HCT116 (cell line): ENCODE measurements at regions not wholly inside any gene's neighbourhood (a gene's known extent, or its start where the extent isn't known, plus 50 kb on each side); places are given as distances from the start of the nearest gene placed in this dataset.

ENCODE experiments used
- ATAC-seq: fragments of 200-7000 bp; cut with Tn5 transposase; 2 replicates; pipeline ENCODE4 v1.9.1; 2020; ENCODE audit warnings: mild to moderate bottlenecking, moderate library complexity
- BruUV-seq: library from RNA; stranded (reverse); fragments of 400-500 nt; replicated peaks from 2 replicates; lab custom pipeline; 2021; lab: Mats Ljungman, UMichigan
- CTCF ChIA-PET: fragments of 300-600 bp; sonication (Branson Sonifier 250); formaldehyde crosslinking; loops from one replicate; lab custom pipeline; 2021; ENCODE audit warnings: antibody characterized with exemption; lab: Charles Lee
- POLR2A ChIA-PET: fragments of 300-600, 350-600 bp; sonication (Branson Sonifier 250); formaldehyde crosslinking; loops from one replicate; lab custom pipeline; 2021; ENCODE audit warnings: antibody characterized with exemption; lab: Charles Lee
- RAD21 ChIA-PET, 2 experiments: fragments of 300-600 bp; sonication (Branson Sonifier 250); formaldehyde crosslinking; loops; one replicate each; lab custom pipeline; 2023; ENCODE audit warnings: low total read pairs in 2 of 2; ENCODE audit not compliant: uncharacterized antibody in 2 of 2, unreplicated experiment in 2 of 2, low non-redundant PET in 1 of 2; lab: Charles Lee
- DNase-seq: peaks from one replicate; pipeline ENCODE4 v3.0.0-alpha.2; 2010; ENCODE audit warnings: low read depth, low spot score
- H2AFZ ChIP-seq: fragments of 200-600 bp; shearing (Covaris generic), sonication (generic); 2 replicates; pipeline ENCODE4 v1.6.1; 2017; ENCODE audit warnings: low read depth, mixed run types, mixed read lengths, antibody characterized with exemption, low read length; ENCODE audit not compliant: poor library complexity, severe bottlenecking
- H3K27ac ChIP-seq: 2 replicates; pipeline ENCODE4 v1.5.1; 2012; ENCODE audit warnings: low read depth, low read length
- H3K27me3 ChIP-seq: fragments of 200-600 bp; sonication (generic); 2 replicates; pipeline ENCODE4 v1.6.1; 2016; ENCODE audit warnings: mixed run types, low read length, mixed read lengths; ENCODE audit not compliant: insufficient read depth
- H3K36me3 ChIP-seq, 2 experiments: fragments of 200-500 bp in 1 of 2; fragments of 200-600 bp in 1 of 2; sonication (Bioruptor generic) in 1 of 2; sonication (generic) in 1 of 2; 2 replicates each; pipeline versions ENCODE4 v1.5.1 to v1.6.1; 2014 to 2016; ENCODE audit warnings: low read length in 2 of 2, inconsistent platforms in 1 of 2, mixed read lengths in 1 of 2, mixed run types in 1 of 2; ENCODE audit not compliant: insufficient read depth in 2 of 2, control insufficient read depth in 1 of 2
- H3K4me1 ChIP-seq, 2 experiments: fragments of 200-600 bp in 1 of 2; sonication (generic) in 1 of 2; 2 replicates each; pipeline versions ENCODE4 v1.5.1 to v1.6.1; 2012 to 2017; ENCODE audit warnings: low read length in 2 of 2, inconsistent platforms in 1 of 2, mild to moderate bottlenecking in 1 of 2, mixed read lengths in 1 of 2, mixed run types in 1 of 2, moderate library complexity in 1 of 2; ENCODE audit not compliant: insufficient read depth in 2 of 2, control insufficient read depth in 1 of 2
- H3K4me2 ChIP-seq: fragments of 200-600 bp; sonication (generic); 2 replicates; pipeline ENCODE4 v1.6.1; 2017; ENCODE audit warnings: mixed run types, low read length, mixed read lengths
- H3K4me3 ChIP-seq, 2 experiments: fragments of 200-600 bp in 1 of 2; sonication (generic) in 1 of 2; replicated peaks in 1 of 2; 2 replicates each; pipeline ENCODE4 v1.5.1; 2011 to 2016; ENCODE audit warnings: low read length in 2 of 2, control low read depth in 1 of 2, low read depth in 1 of 2, mild to moderate bottlenecking in 1 of 2, mixed read lengths in 1 of 2, mixed run types in 1 of 2
- H3K79me2 ChIP-seq: fragments of 200-600 bp; sonication (generic); 2 replicates; pipeline ENCODE4 v1.6.1; 2017; ENCODE audit warnings: mild to moderate bottlenecking, mixed run types, low read length, moderate library complexity, mixed read lengths; ENCODE audit not compliant: insufficient read depth
- H3K9ac ChIP-seq: fragments of 200-600 bp; sonication (generic); 2 replicates; pipeline ENCODE4 v1.6.1; 2016; ENCODE audit warnings: low read length, mixed read lengths
- H3K9me2 ChIP-seq: fragments of 200-600 bp; sonication (generic), shearing (Covaris generic); 2 replicates; pipeline ENCODE4 v1.6.1; 2017; ENCODE audit warnings: mixed run types, mild to moderate bottlenecking, moderate library complexity; ENCODE audit not compliant: insufficient read depth
- H3K9me3 ChIP-seq, 2 experiments: fragments of 200-500 bp in 1 of 2; fragments of 200-600 bp in 1 of 2; sonication (Bioruptor generic) in 1 of 2; sonication (generic) in 1 of 2; 2 replicates each; pipeline ENCODE4 v1.6.1; 2014 to 2017; ENCODE audit warnings: low read length in 2 of 2, mixed read lengths in 2 of 2, inconsistent platforms in 1 of 2, low read depth in 1 of 2, mild to moderate bottlenecking in 1 of 2, mixed run types in 1 of 2, moderate library complexity in 1 of 2; ENCODE audit not compliant: control insufficient read depth in 1 of 2, insufficient read depth in 1 of 2
- H4K20me1 ChIP-seq: fragments of 200-600 bp; sonication (generic), shearing (Covaris generic); 2 replicates; pipeline ENCODE4 v1.6.1; 2017; ENCODE audit warnings: mixed run types, mild to moderate bottlenecking, moderate library complexity; ENCODE audit not compliant: insufficient read depth
- CEBPB ChIP-seq: IDR thresholded peaks from 2 replicates; pipeline ENCODE4 v1.6.1; 2012; ENCODE audit warnings: low read depth
- EZH2phosphoT487 ChIP-seq: fragments of 200-600 bp; IDR thresholded peaks from 2 replicates; pipeline ENCODE4 v1.6.1; 2018; ENCODE audit warnings: antibody characterized with exemption, borderline replicate concordance
- JUND ChIP-seq: IDR thresholded peaks from 2 replicates; pipeline ENCODE4 v1.6.1; 2012
- POLR2A ChIP-seq: IDR thresholded peaks from 2 replicates; pipeline ENCODE4 v1.7.0; 2011; ENCODE audit warnings: borderline replicate concordance; ENCODE audit not compliant: insufficient read depth, insufficient read length; ENCODE audit errors: extremely low read depth
- RAD21 ChIP-seq: IDR thresholded peaks from 2 replicates; pipeline ENCODE4 v1.6.1; 2012; ENCODE audit warnings: low read depth, mild to moderate bottlenecking
- SIN3A ChIP-seq: IDR thresholded peaks from 2 replicates; pipeline ENCODE4 v1.6.1; 2012; ENCODE audit warnings: low read depth
- SP1 ChIP-seq: IDR thresholded peaks from 2 replicates; pipeline ENCODE4 v1.6.1; 2012; ENCODE audit warnings: low read depth
- SRF ChIP-seq: IDR thresholded peaks from 2 replicates; pipeline ENCODE4 v1.6.1; 2012; ENCODE audit warnings: low read depth
- TCF7L2 ChIP-seq: IDR thresholded peaks from 2 replicates; pipeline ENCODE4 v1.7.0; 2011; ENCODE audit warnings: borderline replicate concordance, inconsistent platforms; ENCODE audit not compliant: insufficient read depth, insufficient read length; ENCODE audit errors: extremely low read depth
- ZFX ChIP-seq: fragments of 450-650 bp; IDR thresholded peaks from 2 replicates; pipeline ENCODE4 v1.6.1; 2017
- intact Hi-C: fragments of 100-400 bp; cut with micrococcal nuclease; formaldehyde crosslinking; loops from 2 replicates; pipeline ENCODE4 v1.10.0; 2022
- TF ChIP-seq, protein P1 (sequence below): IDR thresholded peaks from 2 replicates; pipeline ENCODE4 v1.6.1; 2011; ENCODE audit warnings: mild to moderate bottlenecking, low read length, moderate library complexity; ENCODE audit not compliant: insufficient replicate concordance; ENCODE audit errors: extremely low read depth
- TF ChIP-seq, protein P2 (sequence below): IDR thresholded peaks from 2 replicates; pipeline ENCODE4 v1.6.1; 2012
- TF ChIP-seq, protein P3 (sequence below), 3 experiments: fragments of 200-600 bp in 1 of 3; sonication (generic) in 1 of 3; IDR thresholded peaks in 2 of 3; conservative IDR thresholded peaks in 1 of 3; 2 replicates each; pipeline ENCODE4 v1.5.1; 2012 to 2017; ENCODE audit warnings: low read depth in 2 of 3, low read length in 2 of 3, antibody characterized with exemption in 1 of 3, borderline replicate concordance in 1 of 3, control low read depth in 1 of 3, mild to moderate bottlenecking in 1 of 3, mixed read lengths in 1 of 3, mixed run types in 1 of 3, moderate library complexity in 1 of 3; ENCODE audit not compliant: insufficient read depth in 1 of 3
- TF ChIP-seq, protein P4 (sequence below): IDR thresholded peaks from 2 replicates; pipeline ENCODE4 v1.6.1; 2012
- TF ChIP-seq, protein P5 (sequence below): IDR thresholded peaks from 2 replicates; pipeline ENCODE4 v1.6.1; 2012; ENCODE audit warnings: low read depth

DNA sequence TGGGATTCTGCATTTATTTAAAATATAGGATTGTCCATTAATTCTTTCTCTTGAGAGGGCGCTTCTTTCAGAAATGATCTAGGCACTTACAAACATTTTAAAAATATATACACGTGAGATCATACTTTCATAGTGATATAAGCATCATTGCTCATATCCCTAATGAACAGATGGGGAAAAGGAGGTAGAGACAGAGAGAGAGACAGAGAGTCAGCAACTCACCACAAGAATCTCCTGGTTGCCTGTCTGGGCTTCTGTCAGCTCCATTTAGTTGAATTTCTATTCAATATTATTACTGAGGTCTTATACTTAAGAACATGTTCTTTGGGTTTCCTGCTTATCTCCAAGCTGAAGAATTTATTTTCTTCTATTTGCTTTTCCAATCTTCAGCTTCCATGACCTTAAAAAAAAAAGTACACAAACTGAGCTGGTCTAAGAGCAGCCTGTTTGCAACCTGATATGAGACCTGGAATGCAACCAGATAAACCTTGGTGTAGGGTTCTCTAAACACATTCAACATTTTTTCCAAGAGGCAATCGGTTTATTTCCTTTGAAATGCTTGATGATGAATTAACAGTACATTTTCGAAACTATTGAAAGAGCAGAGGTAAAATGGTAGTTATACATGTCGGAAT is 51.6 kb upstream of the LIFR start:
- ChIA-PET CTCF (no interaction called here), POLR2A (no interaction called here), RAD21 (no interaction called here)
- Histone ChIP-seq H3K9me2 (no peaks in the 10 kb centered on the region), H3K4me3 (no peak overlapping the region), H3K4me1 (peaks cover 0 to 7% of the 10 kb centered on the region in 2 experiments; a peak in 1 of 4 replicates), H3K9me3 (no peaks in the 10 kb centered on the region), H4K20me1 (no peaks in the 10 kb centered on the region), H3K79me2 (no peaks in the 10 kb centered on the region), H3K27ac (no peak overlapping the region), H2AFZ (no peak overlapping the region), H3K36me3 (no peaks in the 10 kb centered on the region), H3K9ac (no peak overlapping the region), H3K27me3 (no peaks in the 10 kb centered on the region), H3K4me2 (no peak overlapping the region)
- no peak for TF ChIP-seq SP1
- TF ChIP-seq TCF7L2: no peak
- TF ChIP-seq, protein P1, sequence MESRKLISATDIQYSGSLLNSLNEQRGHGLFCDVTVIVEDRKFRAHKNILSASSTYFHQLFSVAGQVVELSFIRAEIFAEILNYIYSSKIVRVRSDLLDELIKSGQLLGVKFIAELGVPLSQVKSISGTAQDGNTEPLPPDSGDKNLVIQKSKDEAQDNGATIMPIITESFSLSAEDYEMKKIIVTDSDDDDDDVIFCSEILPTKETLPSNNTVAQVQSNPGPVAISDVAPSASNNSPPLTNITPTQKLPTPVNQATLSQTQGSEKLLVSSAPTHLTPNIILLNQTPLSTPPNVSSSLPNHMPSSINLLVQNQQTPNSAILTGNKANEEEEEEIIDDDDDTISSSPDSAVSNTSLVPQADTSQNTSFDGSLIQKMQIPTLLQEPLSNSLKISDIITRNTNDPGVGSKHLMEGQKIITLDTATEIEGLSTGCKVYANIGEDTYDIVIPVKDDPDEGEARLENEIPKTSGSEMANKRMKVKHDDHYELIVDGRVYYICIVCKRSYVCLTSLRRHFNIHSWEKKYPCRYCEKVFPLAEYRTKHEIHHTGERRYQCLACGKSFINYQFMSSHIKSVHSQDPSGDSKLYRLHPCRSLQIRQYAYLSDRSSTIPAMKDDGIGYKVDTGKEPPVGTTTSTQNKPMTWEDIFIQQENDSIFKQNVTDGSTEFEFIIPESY: no peak
- TF ChIP-seq SRF: no peak
- no peak for TF ChIP-seq POLR2A
- no peak for TF ChIP-seq EZH2phosphoT487
- TF ChIP-seq ZFX: no peak
- no peak for TF ChIP-seq JUND
- no peak for TF ChIP-seq CEBPB
- TF ChIP-seq, protein P2, sequence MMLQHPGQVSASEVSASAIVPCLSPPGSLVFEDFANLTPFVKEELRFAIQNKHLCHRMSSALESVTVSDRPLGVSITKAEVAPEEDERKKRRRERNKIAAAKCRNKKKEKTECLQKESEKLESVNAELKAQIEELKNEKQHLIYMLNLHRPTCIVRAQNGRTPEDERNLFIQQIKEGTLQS: no peak
- TF ChIP-seq, protein P3, sequence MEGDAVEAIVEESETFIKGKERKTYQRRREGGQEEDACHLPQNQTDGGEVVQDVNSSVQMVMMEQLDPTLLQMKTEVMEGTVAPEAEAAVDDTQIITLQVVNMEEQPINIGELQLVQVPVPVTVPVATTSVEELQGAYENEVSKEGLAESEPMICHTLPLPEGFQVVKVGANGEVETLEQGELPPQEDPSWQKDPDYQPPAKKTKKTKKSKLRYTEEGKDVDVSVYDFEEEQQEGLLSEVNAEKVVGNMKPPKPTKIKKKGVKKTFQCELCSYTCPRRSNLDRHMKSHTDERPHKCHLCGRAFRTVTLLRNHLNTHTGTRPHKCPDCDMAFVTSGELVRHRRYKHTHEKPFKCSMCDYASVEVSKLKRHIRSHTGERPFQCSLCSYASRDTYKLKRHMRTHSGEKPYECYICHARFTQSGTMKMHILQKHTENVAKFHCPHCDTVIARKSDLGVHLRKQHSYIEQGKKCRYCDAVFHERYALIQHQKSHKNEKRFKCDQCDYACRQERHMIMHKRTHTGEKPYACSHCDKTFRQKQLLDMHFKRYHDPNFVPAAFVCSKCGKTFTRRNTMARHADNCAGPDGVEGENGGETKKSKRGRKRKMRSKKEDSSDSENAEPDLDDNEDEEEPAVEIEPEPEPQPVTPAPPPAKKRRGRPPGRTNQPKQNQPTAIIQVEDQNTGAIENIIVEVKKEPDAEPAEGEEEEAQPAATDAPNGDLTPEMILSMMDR (IDR thresholded peaks at IDR 0.05 in 2 of 3, conservative IDR thresholded peaks at IDR 0.05 in 1 of 3; ENCODE audit: borderline replicate concordance in 1 of 3, insufficient read depth in 1 of 3, low read depth in 2 of 3, low read length in 2 of 3): no peak
- no peak for TF ChIP-seq RAD21
- TF ChIP-seq SIN3A: no peak
- TF ChIP-seq, protein P4, sequence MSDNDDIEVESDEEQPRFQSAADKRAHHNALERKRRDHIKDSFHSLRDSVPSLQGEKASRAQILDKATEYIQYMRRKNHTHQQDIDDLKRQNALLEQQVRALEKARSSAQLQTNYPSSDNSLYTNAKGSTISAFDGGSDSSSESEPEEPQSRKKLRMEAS: no peak
- TF ChIP-seq, protein P5, sequence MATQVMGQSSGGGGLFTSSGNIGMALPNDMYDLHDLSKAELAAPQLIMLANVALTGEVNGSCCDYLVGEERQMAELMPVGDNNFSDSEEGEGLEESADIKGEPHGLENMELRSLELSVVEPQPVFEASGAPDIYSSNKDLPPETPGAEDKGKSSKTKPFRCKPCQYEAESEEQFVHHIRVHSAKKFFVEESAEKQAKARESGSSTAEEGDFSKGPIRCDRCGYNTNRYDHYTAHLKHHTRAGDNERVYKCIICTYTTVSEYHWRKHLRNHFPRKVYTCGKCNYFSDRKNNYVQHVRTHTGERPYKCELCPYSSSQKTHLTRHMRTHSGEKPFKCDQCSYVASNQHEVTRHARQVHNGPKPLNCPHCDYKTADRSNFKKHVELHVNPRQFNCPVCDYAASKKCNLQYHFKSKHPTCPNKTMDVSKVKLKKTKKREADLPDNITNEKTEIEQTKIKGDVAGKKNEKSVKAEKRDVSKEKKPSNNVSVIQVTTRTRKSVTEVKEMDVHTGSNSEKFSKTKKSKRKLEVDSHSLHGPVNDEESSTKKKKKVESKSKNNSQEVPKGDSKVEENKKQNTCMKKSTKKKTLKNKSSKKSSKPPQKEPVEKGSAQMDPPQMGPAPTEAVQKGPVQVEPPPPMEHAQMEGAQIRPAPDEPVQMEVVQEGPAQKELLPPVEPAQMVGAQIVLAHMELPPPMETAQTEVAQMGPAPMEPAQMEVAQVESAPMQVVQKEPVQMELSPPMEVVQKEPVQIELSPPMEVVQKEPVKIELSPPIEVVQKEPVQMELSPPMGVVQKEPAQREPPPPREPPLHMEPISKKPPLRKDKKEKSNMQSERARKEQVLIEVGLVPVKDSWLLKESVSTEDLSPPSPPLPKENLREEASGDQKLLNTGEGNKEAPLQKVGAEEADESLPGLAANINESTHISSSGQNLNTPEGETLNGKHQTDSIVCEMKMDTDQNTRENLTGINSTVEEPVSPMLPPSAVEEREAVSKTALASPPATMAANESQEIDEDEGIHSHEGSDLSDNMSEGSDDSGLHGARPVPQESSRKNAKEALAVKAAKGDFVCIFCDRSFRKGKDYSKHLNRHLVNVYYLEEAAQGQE: no peak
- BruUV-seq: no TSS peak
- ATAC-seq: no peak
- no peak for DNase-seq
- intact Hi-C loops: no loop called here
